ENCODE measurements at regions not wholly inside any gene's neighbourhood (a gene's known extent, or its start where the extent isn't known, plus 50 kb on each side); places are given as distances from the start of the nearest gene placed in this dataset.

DNA sequence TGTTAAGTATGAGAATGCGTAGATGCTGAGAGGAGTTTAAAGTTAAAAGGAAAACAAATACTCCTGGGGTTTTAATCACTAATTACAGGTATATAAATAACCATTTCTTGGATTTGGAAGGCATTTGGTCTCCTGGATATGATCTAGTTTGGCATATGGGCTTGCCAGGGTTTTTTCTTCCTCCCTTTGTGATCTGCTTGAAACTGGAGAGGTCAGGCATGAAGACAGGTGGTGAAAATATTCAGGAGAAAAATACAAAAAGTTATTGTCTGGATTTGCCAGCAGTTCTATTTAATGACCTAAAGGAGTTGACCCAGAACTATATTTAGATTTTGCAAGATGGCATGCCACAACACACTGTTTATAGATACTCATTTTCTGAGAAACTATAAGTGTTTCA is 136.3 kb downstream of the DIPK2A start:
- Histone ChIP-seq H3K36me3 (no peaks in the 10 kb centered on the region), H3K27ac (no peak overlapping the region), H3K27me3 (replicated peaks; ENCODE audit: insufficient read depth) (no peaks in the 10 kb centered on the region), H3K9me3 (no peaks in the 10 kb centered on the region), H3K4me3 (no peak overlapping the region), H3K4me1 (ENCODE audit: control insufficient read depth in 1 of 2, low read depth in 2 of 2) (peaks cover 8 to 48% of the 10 kb centered on the region in 2 donors)
- TF ChIP-seq, protein P1, sequence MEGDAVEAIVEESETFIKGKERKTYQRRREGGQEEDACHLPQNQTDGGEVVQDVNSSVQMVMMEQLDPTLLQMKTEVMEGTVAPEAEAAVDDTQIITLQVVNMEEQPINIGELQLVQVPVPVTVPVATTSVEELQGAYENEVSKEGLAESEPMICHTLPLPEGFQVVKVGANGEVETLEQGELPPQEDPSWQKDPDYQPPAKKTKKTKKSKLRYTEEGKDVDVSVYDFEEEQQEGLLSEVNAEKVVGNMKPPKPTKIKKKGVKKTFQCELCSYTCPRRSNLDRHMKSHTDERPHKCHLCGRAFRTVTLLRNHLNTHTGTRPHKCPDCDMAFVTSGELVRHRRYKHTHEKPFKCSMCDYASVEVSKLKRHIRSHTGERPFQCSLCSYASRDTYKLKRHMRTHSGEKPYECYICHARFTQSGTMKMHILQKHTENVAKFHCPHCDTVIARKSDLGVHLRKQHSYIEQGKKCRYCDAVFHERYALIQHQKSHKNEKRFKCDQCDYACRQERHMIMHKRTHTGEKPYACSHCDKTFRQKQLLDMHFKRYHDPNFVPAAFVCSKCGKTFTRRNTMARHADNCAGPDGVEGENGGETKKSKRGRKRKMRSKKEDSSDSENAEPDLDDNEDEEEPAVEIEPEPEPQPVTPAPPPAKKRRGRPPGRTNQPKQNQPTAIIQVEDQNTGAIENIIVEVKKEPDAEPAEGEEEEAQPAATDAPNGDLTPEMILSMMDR (IDR thresholded peaks at IDR 0.05) = no peak
- DNase-seq (ENCODE audit: low spot score) (no peak), ATAC-seq (ENCODE audit: insufficient number of reproducible peaks, low FRiP score, low read depth) (no peak)

DNA sequence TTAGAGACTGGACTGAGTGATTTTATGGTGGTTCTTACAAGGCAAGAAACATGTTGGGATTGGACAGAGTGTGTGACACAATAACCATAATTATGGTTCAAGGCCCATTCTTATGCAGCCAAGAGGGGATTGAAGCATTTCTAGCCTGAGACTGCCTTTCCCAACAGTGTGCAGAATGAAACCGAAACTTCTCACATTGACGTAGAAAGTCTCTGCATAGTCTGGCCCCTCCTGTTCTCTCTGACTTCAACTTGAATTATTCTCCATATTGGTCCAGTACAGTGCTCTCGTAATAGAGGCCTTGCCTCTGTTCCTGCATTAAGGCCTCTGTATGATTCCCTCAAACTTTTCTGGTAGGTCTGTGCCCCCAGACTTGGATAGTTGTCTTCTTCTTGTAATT is 138.3 kb downstream of the DIPK2A start:
- peaks cover 0 to 37% of the 10 kb centered on the region in 2 donors for H3K4me1 ChIP-seq (ENCODE audit: control insufficient read depth in 1 of 2, low read depth in 2 of 2)
- no peak overlapping the region for H3K27ac ChIP-seq
- no peak for DNase-seq (ENCODE audit: low spot score)
- no peaks in the 10 kb centered on the region for H3K9me3 ChIP-seq
- no peaks in the 10 kb centered on the region for H3K36me3 ChIP-seq
- TF ChIP-seq, protein P1 (IDR thresholded peaks at IDR 0.05) = no peak
- peak overlapping the region; percentile 43 for H3K4me3 ChIP-seq
- H3K27me3 ChIP-seq (replicated peaks; ENCODE audit: insufficient read depth) = no peaks in the 10 kb centered on the region
- ATAC-seq (ENCODE audit: insufficient number of reproducible peaks, low FRiP score, low read depth) = no peak

DNA sequence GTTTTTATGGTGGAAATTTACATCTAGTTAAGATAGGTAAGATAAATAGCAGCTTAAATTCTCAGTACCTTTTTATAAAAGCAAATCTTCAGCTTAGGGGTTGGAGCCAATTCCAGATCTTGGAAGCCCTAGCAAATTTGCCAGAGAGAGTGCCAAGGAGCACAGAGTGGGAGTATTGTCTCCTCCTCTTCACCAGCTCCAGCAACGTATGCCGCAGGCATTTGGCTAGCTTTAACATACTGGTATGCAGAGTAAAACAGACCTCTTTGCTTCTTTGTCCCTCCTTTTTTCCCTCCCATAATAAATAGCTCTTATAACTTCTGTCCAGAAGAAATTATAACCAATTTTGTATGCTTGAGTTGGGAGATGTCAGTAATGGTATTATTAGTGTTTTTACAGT is 140.4 kb downstream of the DIPK2A start:
- Histone ChIP-seq H3K9me3 (no peaks in the 10 kb centered on the region), H3K4me1 (ENCODE audit: control insufficient read depth in 1 of 2, low read depth in 2 of 2) (peaks cover 0 to 23% of the 10 kb centered on the region in 2 donors), H3K27me3 (replicated peaks; ENCODE audit: insufficient read depth) (no peaks in the 10 kb centered on the region), H3K27ac (no peak overlapping the region), H3K4me3 (no peak overlapping the region), H3K36me3 (no peaks in the 10 kb centered on the region)
- DNase-seq (ENCODE audit: low spot score) (no peak), ATAC-seq (ENCODE audit: insufficient number of reproducible peaks, low FRiP score, low read depth) (no peak)
- TF ChIP-seq, protein P1 (IDR thresholded peaks at IDR 0.05) = no peak

DNA sequence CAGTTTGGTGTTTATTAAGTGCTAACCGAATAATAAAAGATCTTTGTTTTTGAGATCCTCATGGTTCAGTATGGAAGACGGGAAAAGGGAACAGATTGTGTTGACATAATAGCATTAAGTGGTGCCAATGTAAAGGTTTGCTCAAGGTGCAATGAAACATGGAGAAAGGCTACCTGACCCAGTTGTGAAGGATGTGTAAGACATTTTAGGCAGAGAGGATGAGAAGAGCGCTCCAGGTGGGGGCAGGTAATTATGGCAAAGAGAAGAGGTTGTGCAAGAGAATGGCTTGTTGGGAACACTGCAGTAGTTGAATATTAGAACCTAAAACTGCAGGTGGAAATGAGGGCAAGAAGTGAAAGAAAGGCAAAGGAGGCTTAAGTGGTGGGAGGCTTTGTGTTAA is 140.8 kb downstream of the DIPK2A start:
- DNase-seq (ENCODE audit: low spot score) (no peak), ATAC-seq (ENCODE audit: insufficient number of reproducible peaks, low FRiP score, low read depth) (no peak)
- Histone ChIP-seq H3K9me3 (no peaks in the 10 kb centered on the region), H3K4me3 (no peak overlapping the region), H3K36me3 (no peaks in the 10 kb centered on the region), H3K27ac (no peak overlapping the region), H3K27me3 (replicated peaks; ENCODE audit: insufficient read depth) (no peaks in the 10 kb centered on the region), H3K4me1 (ENCODE audit: control insufficient read depth in 1 of 2, low read depth in 2 of 2) (peaks cover 0 to 23% of the 10 kb centered on the region in 2 donors)
- TF ChIP-seq, protein P1 (IDR thresholded peaks at IDR 0.05) = no peak

DNA sequence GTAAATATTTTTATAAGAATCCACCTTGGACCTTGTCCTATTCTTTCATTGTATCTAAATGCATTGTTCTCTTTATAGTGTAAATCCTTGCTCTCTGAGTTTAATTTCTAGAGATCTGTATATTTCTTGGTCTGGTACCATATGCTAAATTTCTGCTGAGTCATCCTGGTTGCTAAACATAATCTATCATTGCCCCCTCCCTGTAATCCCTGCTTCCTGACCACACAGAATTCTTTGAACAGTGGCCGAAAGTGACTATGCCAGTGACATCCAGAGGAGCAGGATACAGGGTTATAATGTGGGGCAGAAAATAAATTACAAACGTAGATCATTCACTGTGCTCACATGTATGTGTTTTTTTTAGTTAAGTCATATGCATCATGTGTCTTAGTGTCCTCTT is 143.1 kb downstream of the DIPK2A start:
- H3K4me3 ChIP-seq = no peak overlapping the region
- TF ChIP-seq, protein P1 (IDR thresholded peaks at IDR 0.05) = no peak
- no peaks in the 10 kb centered on the region for H3K27me3 ChIP-seq (replicated peaks; ENCODE audit: insufficient read depth)
- H3K27ac ChIP-seq = no peak overlapping the region
- no peak for ATAC-seq (ENCODE audit: insufficient number of reproducible peaks, low FRiP score, low read depth)
- no peak for DNase-seq (ENCODE audit: low spot score)
- H3K4me1 ChIP-seq (ENCODE audit: control insufficient read depth in 1 of 2, low read depth in 2 of 2) = peaks cover 0 to 23% of the 10 kb centered on the region in 2 donors
- no peaks in the 10 kb centered on the region for H3K9me3 ChIP-seq
- no peaks in the 10 kb centered on the region for H3K36me3 ChIP-seq
